GM19023 (cell line): ENCODE measurements at regions not wholly inside any gene's neighbourhood (a gene's known extent, or its start where the extent isn't known, plus 50 kb on each side); places are given as distances from the start of the nearest gene placed in this dataset.
"Not testable (repeated sequence)": the region's sequence is repeated elsewhere in the genome, so short reads cannot be mapped to it uniquely, and the experiment has no call there.

ENCODE experiments used
- ATAC-seq: cut with Tn5 transposase; IDR thresholded peaks from one replicate; pipeline ENCODE4 v1.9.1; 2021; ENCODE audit warnings: mild to moderate bottlenecking, moderate library complexity; ENCODE audit not compliant: unreplicated experiment

GRCh38 chrX:42017971-42018370, 94.6 kb upstream of the CASK start:
- ATAC-seq: no peak

- no peak for ATAC-seq
Observed at GRCh38 chrX:42000836-42001235, 77.5 kb upstream of the CASK start.

- ATAC-seq: no peak
Observed at GRCh38 chrX:41984628-41985027, 61.3 kb upstream of the CASK start.

GRCh38 chrX:41982953-41983352, 59.6 kb upstream of the CASK start:
- ATAC-seq: no peak

GRCh38 chrX:41981481-41982013, 58.2 kb upstream of the CASK start:
- no peak for ATAC-seq

- ATAC-seq: not testable (repeated sequence)
Observed at GRCh38 chrX:41974677-41975076, 51.3 kb upstream of the CASK start.

- no peak for ATAC-seq
Observed at GRCh38 chrX:41973208-41973607, 49.9 kb upstream of the CASK start.
